ENCODE measurements at regions not wholly inside any gene's neighbourhood (a gene's known extent, or its start where the extent isn't known, plus 50 kb on each side); places are given as distances from the start of the nearest gene placed in this dataset.

- intact Hi-C loops (cut with DNase I): loop anchor here in 1 of 10 donors (10.0 kb wide), 1 partner anchor 61 kb away; no protein-coding TSS in a partner anchor
- no peak for ATAC-seq
- no peak overlapping the region for H3K27ac ChIP-seq
Measured at GRCh38 chr1:68973459-68974244, 476.8 kb upstream of the DEPDC1 start.

GRCh38 chr1:68974447-68974846 is 477.6 kb upstream of the DEPDC1 start:
- Histone ChIP-seq H3K27me3 (no peaks in the 10 kb centered on the region), H3K36me3 (no peaks in the 10 kb centered on the region), H3K9me3 (no peaks in the 10 kb centered on the region), H3K4me3 (no peak overlapping the region), H3K27ac (no peak overlapping the region), H3K4me1 (no peaks in the 10 kb centered on the region)
- DNase-seq (no peak), ATAC-seq (no peak)
- intact Hi-C loops (cut with DNase I): loop anchor here in 1 of 10 donors (10.0 kb wide), 1 partner anchor 60 kb away; no protein-coding TSS in a partner anchor
- 88 to 93% (median 90%) methylated on average over 5 of the region's 5 CpGs for WGBS, 4 donors
- TF ChIP-seq POLR2A (IDR thresholded peaks at IDR 0.05) (no peak), CTCF (IDR thresholded peaks at IDR 0.05) (no peak)

More at GRCh38 chr1:68973459-68974244, 476.8 kb upstream of the DEPDC1 start:
- H3K4me3 ChIP-seq: no peak overlapping the region
- H3K4me1 ChIP-seq: no peaks in the 10 kb centered on the region
- H3K36me3 ChIP-seq: no peaks in the 10 kb centered on the region
- no peak for DNase-seq
- no peak for TF ChIP-seq CTCF (IDR thresholded peaks at IDR 0.05)
- no peak for TF ChIP-seq POLR2A (IDR thresholded peaks at IDR 0.05)
- no peaks in the 10 kb centered on the region for H3K9me3 ChIP-seq
- WGBS, 4 donors: 87 to 89% (median 88%) methylated on average over 6 of the region's 6 CpGs
- H3K27me3 ChIP-seq: no peaks in the 10 kb centered on the region

- no peaks in the 10 kb centered on the region for H3K36me3 ChIP-seq
- H3K9me3 ChIP-seq: no peaks in the 10 kb centered on the region
- TF ChIP-seq POLR2A (IDR thresholded peaks at IDR 0.05) (no peak), CTCF (IDR thresholded peaks at IDR 0.05) (no peak)
- H3K4me1 ChIP-seq: no peaks in the 10 kb centered on the region
- H3K27me3 ChIP-seq: no peaks in the 10 kb centered on the region
- no peak overlapping the region for H3K4me3 ChIP-seq
- DNase-seq (no peak), ATAC-seq (no peak)
- intact Hi-C loops (cut with DNase I): loop anchor here in 1 of 10 donors (10.0 kb wide), 1 partner anchor 59 kb away; no protein-coding TSS in a partner anchor
- 58 to 67% (median 63%) methylated on average over 4 of the region's 4 CpGs for WGBS, 4 donors
- H3K27ac ChIP-seq: no peak overlapping the region
Measured at GRCh38 chr1:68975212-68975933, 478.5 kb upstream of the DEPDC1 start.
